Esophagus squamous epithelium (tissue), 4 donors: ENCODE measurements at regions not wholly inside any gene's neighbourhood (a gene's known extent, or its start where the extent isn't known, plus 50 kb on each side); places are given as distances from the start of the nearest gene placed in this dataset.

ENCODE experiments used
- POLR2A ChIP-seq, 4 donors: fragments of 450-650 bp; IDR thresholded peaks; one replicate each; pipeline ENCODE4 v1.6.1; 2017; ENCODE audit warnings: antibody characterized with exemption in 4 of 4, mild to moderate bottlenecking in 4 of 4, moderate library complexity in 3 of 4
- TF ChIP-seq, protein P1 (sequence below), 6 experiments: fragments of 450-650 bp in 4 of 6; fragments of 200-600 bp in 2 of 6; sonication (generic) in 2 of 6; IDR thresholded peaks; one replicate each; pipeline ENCODE4 v1.5.1; 2016 to 2019; ENCODE audit warnings: antibody characterized with exemption in 6 of 6, mild to moderate bottlenecking in 4 of 6, moderate library complexity in 4 of 6

DNA sequence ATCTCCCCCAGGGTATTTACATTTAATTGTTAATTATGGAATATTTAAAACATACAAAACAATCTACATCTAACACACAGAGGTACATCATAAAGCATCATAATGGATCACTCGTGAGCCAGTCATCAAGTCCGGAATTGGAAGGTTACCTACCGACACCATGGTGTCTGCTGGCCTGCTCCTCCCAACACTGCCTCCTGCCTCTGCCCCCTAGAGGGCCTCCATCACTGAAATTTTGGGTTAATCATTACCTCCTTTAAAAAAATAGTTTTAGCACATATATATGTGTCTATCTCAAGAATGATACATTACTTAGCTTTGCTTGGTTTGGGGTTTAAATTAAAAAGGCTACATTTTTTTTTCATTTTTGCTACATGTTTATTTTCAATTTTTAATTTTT, 114.6 kb upstream of the PDE10A start:
- TF ChIP-seq, protein P1, sequence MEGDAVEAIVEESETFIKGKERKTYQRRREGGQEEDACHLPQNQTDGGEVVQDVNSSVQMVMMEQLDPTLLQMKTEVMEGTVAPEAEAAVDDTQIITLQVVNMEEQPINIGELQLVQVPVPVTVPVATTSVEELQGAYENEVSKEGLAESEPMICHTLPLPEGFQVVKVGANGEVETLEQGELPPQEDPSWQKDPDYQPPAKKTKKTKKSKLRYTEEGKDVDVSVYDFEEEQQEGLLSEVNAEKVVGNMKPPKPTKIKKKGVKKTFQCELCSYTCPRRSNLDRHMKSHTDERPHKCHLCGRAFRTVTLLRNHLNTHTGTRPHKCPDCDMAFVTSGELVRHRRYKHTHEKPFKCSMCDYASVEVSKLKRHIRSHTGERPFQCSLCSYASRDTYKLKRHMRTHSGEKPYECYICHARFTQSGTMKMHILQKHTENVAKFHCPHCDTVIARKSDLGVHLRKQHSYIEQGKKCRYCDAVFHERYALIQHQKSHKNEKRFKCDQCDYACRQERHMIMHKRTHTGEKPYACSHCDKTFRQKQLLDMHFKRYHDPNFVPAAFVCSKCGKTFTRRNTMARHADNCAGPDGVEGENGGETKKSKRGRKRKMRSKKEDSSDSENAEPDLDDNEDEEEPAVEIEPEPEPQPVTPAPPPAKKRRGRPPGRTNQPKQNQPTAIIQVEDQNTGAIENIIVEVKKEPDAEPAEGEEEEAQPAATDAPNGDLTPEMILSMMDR (IDR thresholded peaks at IDR 0.05): no peak
- no peak for TF ChIP-seq POLR2A (IDR thresholded peaks at IDR 0.05)
